Lung (tissue), 11 donors: ENCODE measurements at regions not wholly inside any gene's neighbourhood (a gene's known extent, or its start where the extent isn't known, plus 50 kb on each side); places are given as distances from the start of the nearest gene placed in this dataset.

Experiments
- ATAC-seq: fragments of 200-7000 bp; cut with Tn5 transposase; one replicate; pipeline ENCODE4 v1.9.1; 2020; ENCODE audit warnings: moderate number of reproducible peaks; ENCODE audit not compliant: insufficient read depth, low FRiP score
- DNase-seq, 3 donors: peaks; one replicate each; pipeline ENCODE4 v3.0.0-alpha.2; 2013 to 2017
- H3K27ac ChIP-seq, 2 donors: one replicate each; pipeline ENCODE4 v1.5.1; 2013; ENCODE audit warnings: mild to moderate bottlenecking in 2 of 2, moderate library complexity in 2 of 2, control low read depth in 1 of 2, inconsistent platforms in 1 of 2, low read depth in 1 of 2, low read length in 1 of 2
- H3K27me3 ChIP-seq, 3 donors: one replicate each; pipeline ENCODE4 v1.5.1; 2013; ENCODE audit warnings: low read length in 2 of 3; ENCODE audit not compliant: control insufficient read depth in 3 of 3, insufficient read depth in 3 of 3
- H3K36me3 ChIP-seq, 4 donors: one replicate each; pipeline ENCODE4 v1.5.1; 2013; ENCODE audit warnings: low read length in 4 of 4, mild to moderate bottlenecking in 1 of 4, moderate library complexity in 1 of 4; ENCODE audit not compliant: control insufficient read depth in 4 of 4, insufficient read depth in 4 of 4
- H3K4me1 ChIP-seq, 5 donors: one replicate each; pipeline ENCODE4 v1.5.1; 2013; ENCODE audit warnings: low read length in 5 of 5, mild to moderate bottlenecking in 2 of 5, moderate library complexity in 1 of 5; ENCODE audit not compliant: control insufficient read depth in 5 of 5, insufficient read depth in 5 of 5
- H3K4me3 ChIP-seq: one replicate; pipeline ENCODE4 v1.5.1; 2013; ENCODE audit warnings: mild to moderate bottlenecking, control low read depth, moderate library complexity
- H3K9ac ChIP-seq, 2 donors: one replicate each; pipeline ENCODE4 v1.5.1; 2013; ENCODE audit warnings: low read length in 2 of 2, control low read depth in 1 of 2; ENCODE audit not compliant: insufficient read depth in 1 of 2
- H3K9me3 ChIP-seq, 4 donors: one replicate each; pipeline ENCODE4 v1.5.1; 2013; ENCODE audit warnings: low read length in 3 of 4, mild to moderate bottlenecking in 1 of 4, moderate library complexity in 1 of 4; ENCODE audit not compliant: control insufficient read depth in 4 of 4, insufficient read depth in 3 of 4
- WGBS, 2 donors: extraction: QIAGEN DNeasy Blood & Tissue Kit; methylation state at CpG; one replicate each; pipeline ENCODE4 v1.1.7; 2013; 5-methylcytosine and 5-hydroxymethylcytosine counted together
- TF ChIP-seq, protein P1 (sequence below): IDR thresholded peaks from 2 replicates; pipeline ENCODE4 v1.5.1; 2012; ENCODE audit warnings: mild to moderate bottlenecking; ENCODE audit errors: control extremely low read depth, extremely low read depth
- donor health status: control.
- donor health status: control.
- donor health status: Bipolar disorder and iron deficiency.
- donor health status: healthy.
- donor health status: DM: yes; HTN: yes; CAD: no.

DNA sequence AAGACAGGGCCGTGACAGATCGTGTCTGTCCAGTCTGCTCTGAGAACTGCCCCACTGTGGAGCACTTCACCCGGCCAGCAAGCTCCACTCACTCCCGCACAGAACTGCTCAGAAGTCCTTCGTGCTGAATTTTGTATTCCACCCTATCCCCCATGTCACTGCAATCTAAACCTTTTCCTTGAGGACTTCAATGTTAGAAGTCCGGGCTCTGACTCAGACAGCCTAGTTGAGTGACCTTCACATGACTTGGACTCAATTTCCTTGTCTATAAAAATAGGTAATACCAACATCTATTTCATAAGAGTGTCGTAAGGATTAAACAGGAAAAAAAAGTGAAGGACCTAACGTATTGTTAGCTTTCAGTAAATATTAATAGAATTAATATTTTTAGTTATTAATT lies 161.6 kb downstream of the QRSL1 start:
- 70 to 82% methylated on average over 8 of the region's 8 CpGs for WGBS, 2 donors
- no peak overlapping the region for H3K27ac ChIP-seq
- H3K27me3 ChIP-seq: no peaks in the 10 kb centered on the region
- no peak overlapping the region for H3K9ac ChIP-seq
- H3K4me3 ChIP-seq: no peak overlapping the region
- H3K4me1 ChIP-seq: peaks cover 0 to 3% (median 0%) of the 10 kb centered on the region in 5 donors
- DNase-seq: no peak
- no peaks in the 10 kb centered on the region for H3K9me3 ChIP-seq
- TF ChIP-seq, protein P1, sequence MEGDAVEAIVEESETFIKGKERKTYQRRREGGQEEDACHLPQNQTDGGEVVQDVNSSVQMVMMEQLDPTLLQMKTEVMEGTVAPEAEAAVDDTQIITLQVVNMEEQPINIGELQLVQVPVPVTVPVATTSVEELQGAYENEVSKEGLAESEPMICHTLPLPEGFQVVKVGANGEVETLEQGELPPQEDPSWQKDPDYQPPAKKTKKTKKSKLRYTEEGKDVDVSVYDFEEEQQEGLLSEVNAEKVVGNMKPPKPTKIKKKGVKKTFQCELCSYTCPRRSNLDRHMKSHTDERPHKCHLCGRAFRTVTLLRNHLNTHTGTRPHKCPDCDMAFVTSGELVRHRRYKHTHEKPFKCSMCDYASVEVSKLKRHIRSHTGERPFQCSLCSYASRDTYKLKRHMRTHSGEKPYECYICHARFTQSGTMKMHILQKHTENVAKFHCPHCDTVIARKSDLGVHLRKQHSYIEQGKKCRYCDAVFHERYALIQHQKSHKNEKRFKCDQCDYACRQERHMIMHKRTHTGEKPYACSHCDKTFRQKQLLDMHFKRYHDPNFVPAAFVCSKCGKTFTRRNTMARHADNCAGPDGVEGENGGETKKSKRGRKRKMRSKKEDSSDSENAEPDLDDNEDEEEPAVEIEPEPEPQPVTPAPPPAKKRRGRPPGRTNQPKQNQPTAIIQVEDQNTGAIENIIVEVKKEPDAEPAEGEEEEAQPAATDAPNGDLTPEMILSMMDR: no peak
- no peak for ATAC-seq
- H3K36me3 ChIP-seq: no peaks in the 10 kb centered on the region

DNA sequence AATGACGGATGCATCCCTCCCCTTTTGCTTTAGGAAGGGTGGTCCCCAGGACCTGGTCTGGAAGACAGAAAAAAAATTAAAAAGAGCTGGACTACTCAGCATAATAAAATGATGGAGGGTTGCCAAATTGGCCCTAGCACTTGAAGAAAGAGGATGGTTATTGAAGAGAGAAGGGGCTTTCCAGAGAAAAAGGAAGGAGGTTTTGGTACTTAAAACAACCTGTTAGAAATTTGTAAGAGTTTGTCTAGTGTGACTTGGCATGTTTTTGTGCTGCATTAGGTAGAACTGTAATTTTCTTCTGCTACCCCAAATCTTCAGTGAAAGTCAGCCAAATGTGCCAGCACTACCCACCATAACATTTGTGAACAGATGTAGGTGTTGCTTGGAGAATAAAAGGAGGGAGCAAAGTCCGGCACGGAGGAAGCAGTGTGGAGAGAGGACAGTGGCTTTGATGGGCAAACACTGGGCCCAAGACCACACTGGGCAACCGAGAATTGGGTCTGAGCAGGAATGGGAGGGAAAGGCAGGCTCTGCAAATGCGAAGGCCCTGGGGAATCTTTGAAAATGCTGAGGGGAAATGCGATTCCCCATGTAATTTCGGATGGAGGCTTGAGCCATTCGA lies 160.9 kb downstream of the QRSL1 start:
- DNase-seq: peak in 1 of 3 donors; percentile 50
- no peaks in the 10 kb centered on the region for H3K27me3 ChIP-seq
- H3K4me3 ChIP-seq: no peak overlapping the region
- TF ChIP-seq, protein P1: no peak
- no peak overlapping the region for H3K9ac ChIP-seq
- no peaks in the 10 kb centered on the region for H3K36me3 ChIP-seq
- H3K4me1 ChIP-seq: peaks cover 0 to 3% (median 0%) of the 10 kb centered on the region in 5 donors
- H3K27ac ChIP-seq: no peak overlapping the region
- WGBS, 2 donors: 86 to 95% methylated on average over 8 of the region's 8 CpGs
- H3K9me3 ChIP-seq: no peaks in the 10 kb centered on the region
- ATAC-seq: no peak

DNA sequence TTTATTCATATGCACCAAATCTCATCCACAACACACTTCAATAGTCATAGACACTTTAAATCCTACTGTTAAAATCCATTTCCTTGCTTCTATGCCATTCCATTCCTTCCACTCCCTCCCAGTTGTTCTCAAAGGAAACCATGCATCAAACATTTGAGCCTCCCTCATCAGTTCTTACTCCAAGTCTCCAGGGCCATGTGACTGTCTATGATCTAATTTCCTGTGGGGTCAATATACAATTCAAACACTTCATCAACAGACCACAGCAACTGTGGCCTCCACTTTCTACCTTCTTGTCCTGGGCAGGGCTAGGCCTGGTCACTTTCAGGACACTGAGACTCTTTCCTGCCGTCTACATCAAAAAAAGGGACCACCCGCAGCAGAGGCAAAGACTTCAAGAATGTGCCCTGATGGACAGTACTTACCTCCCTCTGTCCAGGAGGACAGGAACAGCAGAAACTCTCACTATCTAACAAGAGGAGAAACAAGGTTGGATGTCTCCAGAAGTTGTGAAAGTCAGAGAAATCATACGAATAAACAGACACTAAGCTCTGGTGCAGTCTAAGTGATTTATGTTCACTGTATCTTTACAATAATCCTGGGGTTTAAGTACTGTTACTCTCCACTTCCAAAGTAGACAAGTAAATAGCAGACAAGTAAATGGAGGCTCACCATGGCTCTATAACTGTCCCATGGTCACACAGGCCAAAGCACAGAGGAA lies 160.2 kb downstream of the QRSL1 start:
- no peak for ATAC-seq
- Histone ChIP-seq H3K4me1 (peaks cover 0 to 3% (median 0%) of the 10 kb centered on the region in 5 donors), H3K4me3 (no peak overlapping the region), H3K36me3 (no peaks in the 10 kb centered on the region), H3K9me3 (no peaks in the 10 kb centered on the region), H3K27ac (no peak overlapping the region), H3K9ac (no peak overlapping the region), H3K27me3 (no peaks in the 10 kb centered on the region)
- DNase-seq: no peak
- TF ChIP-seq, protein P1: no peak
- 74 to 84% methylated on average over 3 of the region's 3 CpGs for WGBS, 2 donors
